Neural crest cell (in vitro differentiated cells): ENCODE measurements at regions not wholly inside any gene's neighbourhood (a gene's known extent, or its start where the extent isn't known, plus 50 kb on each side); places are given as distances from the start of the nearest gene placed in this dataset.

ENCODE experiments used
- DNase-seq: peaks from one replicate; pipeline ENCODE4 v3.0.0; 2021; ENCODE audit warnings: low read depth, mixed read lengths, low spot score
- H3K27ac Mint-ChIP-seq: one replicate; pipeline ENCODE4 v1.8.0; 2021; ENCODE audit warnings: mild to moderate bottlenecking, mixed read lengths; ENCODE audit not compliant: unreplicated experiment
- H3K27me3 Mint-ChIP-seq: 2 replicates; pipeline ENCODE4 v1.8.0; 2021; ENCODE audit warnings: low read depth, mild to moderate bottlenecking, mixed read lengths
- H3K36me3 Mint-ChIP-seq: 2 replicates; pipeline ENCODE4 v1.8.0; 2021; ENCODE audit warnings: low read depth, mild to moderate bottlenecking, mixed read lengths
- H3K4me1 Mint-ChIP-seq: 2 replicates; pipeline ENCODE4 v1.8.0; 2021; ENCODE audit warnings: mixed read lengths
- H3K4me3 Mint-ChIP-seq: one replicate; pipeline ENCODE4 v1.8.0; 2021; ENCODE audit warnings: mild to moderate bottlenecking, mixed read lengths
- H3K9me3 Mint-ChIP-seq: 2 replicates; pipeline ENCODE4 v1.8.0; 2021; ENCODE audit warnings: mixed read lengths
- CTCF ChIP-seq: fragments of 200-600 bp; sonication (generic); conservative IDR thresholded peaks from 2 replicates; pipeline ENCODE4 v1.5.0; 2021; ENCODE audit warnings: antibody characterized with exemption, mild to moderate bottlenecking

GRCh38 chr11:27280140-27280539 lies 82.9 kb downstream of the CCDC34 start:
- Mint-ChIP-seq H3K4me3 (no peak overlapping the region), H3K27ac (no peak overlapping the region), H3K9me3 (no peaks in the 10 kb centered on the region), H3K36me3 (no peaks in the 10 kb centered on the region), H3K27me3 (no peaks in the 10 kb centered on the region), H3K4me1 (no peaks in the 10 kb centered on the region)
- no peak for TF ChIP-seq CTCF
- DNase-seq = no peak

GRCh38 chr11:27279460-27279859 lies 83.6 kb downstream of the CCDC34 start:
- no peak overlapping the region for H3K4me3 Mint-ChIP-seq
- no peak for TF ChIP-seq CTCF
- no peak overlapping the region for H3K27ac Mint-ChIP-seq
- H3K27me3 Mint-ChIP-seq = no peaks in the 10 kb centered on the region
- DNase-seq = no peak
- peaks cover 2% of the 10 kb centered on the region for H3K9me3 Mint-ChIP-seq
- H3K4me1 Mint-ChIP-seq = no peaks in the 10 kb centered on the region
- H3K36me3 Mint-ChIP-seq = no peaks in the 10 kb centered on the region

- DNase-seq = no peak
- H3K27ac Mint-ChIP-seq = no peak overlapping the region
- H3K36me3 Mint-ChIP-seq = no peaks in the 10 kb centered on the region
- H3K9me3 Mint-ChIP-seq = peaks cover 2% of the 10 kb centered on the region
- H3K4me1 Mint-ChIP-seq = no peaks in the 10 kb centered on the region
- no peak overlapping the region for H3K4me3 Mint-ChIP-seq
- TF ChIP-seq CTCF = no peak
- no peaks in the 10 kb centered on the region for H3K27me3 Mint-ChIP-seq
Measured at GRCh38 chr11:27277843-27278242, 85.2 kb downstream of the CCDC34 start.

- H3K27me3 Mint-ChIP-seq = no peaks in the 10 kb centered on the region
- peaks cover 2% of the 10 kb centered on the region for H3K9me3 Mint-ChIP-seq
- no peaks in the 10 kb centered on the region for H3K36me3 Mint-ChIP-seq
- H3K27ac Mint-ChIP-seq = no peak overlapping the region
- no peak for DNase-seq
- no peak overlapping the region for H3K4me3 Mint-ChIP-seq
- TF ChIP-seq CTCF = no peak
- H3K4me1 Mint-ChIP-seq = no peaks in the 10 kb centered on the region
Measured at GRCh38 chr11:27276141-27276540, 86.9 kb downstream of the CCDC34 start.

- Mint-ChIP-seq H3K27me3 (no peaks in the 10 kb centered on the region), H3K9me3 (peaks cover 7% of the 10 kb centered on the region), H3K4me3 (no peak overlapping the region), H3K27ac (no peak overlapping the region), H3K36me3 (no peaks in the 10 kb centered on the region), H3K4me1 (no peaks in the 10 kb centered on the region)
- no peak for TF ChIP-seq CTCF
- no peak for DNase-seq
Measured at GRCh38 chr11:27274854-27275395, 88.1 kb downstream of the CCDC34 start.

- Mint-ChIP-seq H3K9me3 (peaks cover 15% of the 10 kb centered on the region), H3K4me3 (no peak overlapping the region), H3K27ac (no peak overlapping the region), H3K4me1 (no peaks in the 10 kb centered on the region), H3K27me3 (no peaks in the 10 kb centered on the region), H3K36me3 (peaks cover 3% of the 10 kb centered on the region)
- DNase-seq = no peak
- no peak for TF ChIP-seq CTCF
Measured at GRCh38 chr11:27266125-27266524, 96.9 kb downstream of the CCDC34 start.
